T-cell (primary cell): ENCODE measurements at regions not wholly inside any gene's neighbourhood (a gene's known extent, or its start where the extent isn't known, plus 50 kb on each side); places are given as distances from the start of the nearest gene placed in this dataset.
"Not testable (repeated sequence)": the region's sequence is repeated elsewhere in the genome, so short reads cannot be mapped to it uniquely, and the experiment has no call there.

Experiments
- ATAC-seq, 4 experiments: fragments of 200-7000 bp in 3 of 4; fragments of 150-1000 bp in 1 of 4; cut with Tn5 transposase; replicated peaks in 1 of 4; 1 replicate in 3 of 4; 2 replicates in 1 of 4; pipeline ENCODE4 v1.10.0; 2021; ENCODE audit warnings: moderate library complexity in 3 of 4, mild to moderate bottlenecking in 2 of 4, moderate number of reproducible peaks in 1 of 4
- CTCF ChIA-PET, 2 donors: fragments of 300-600 bp; sonication (Branson Sonifier 250); formaldehyde crosslinking; loops; one replicate each; lab custom pipeline; 2022; ENCODE audit warnings: antibody characterized with exemption in 2 of 2; lab: Charles Lee
- POLR2A ChIA-PET, 2 donors: fragments of 300-600 bp; sonication (Branson Sonifier 250); formaldehyde crosslinking; loops; one replicate each; lab custom pipeline; 2022; ENCODE audit warnings: antibody characterized with exemption in 2 of 2; lab: Charles Lee
- DNase-seq, 35 experiments: peaks; one replicate each; pipeline versions ENCODE4 v3.0.0 to v3.0.0-alpha.2; 2013 to 2023
- H3K27ac ChIP-seq: one replicate; pipeline ENCODE4 v1.5.1; 2013; ENCODE audit warnings: low read length
- H3K27me3 ChIP-seq, 2 experiments: replicated peaks in 1 of 2; 1 replicate in 1 of 2; 2 replicates in 1 of 2; pipeline versions ENCODE4 v1.6.1 to v1.7.0; 2013; ENCODE audit warnings: low read length in 1 of 2, mixed read lengths in 1 of 2; ENCODE audit not compliant: control insufficient read depth in 2 of 2, insufficient read depth in 2 of 2; ENCODE audit errors: extremely low read depth in 1 of 2
- H3K36me3 ChIP-seq, 2 donors: 1 replicate in 1 of 2; 2 replicates in 1 of 2; pipeline versions ENCODE4 v1.6.1 to v1.7.0; 2013; ENCODE audit warnings: low read length in 1 of 2; ENCODE audit not compliant: control insufficient read depth in 2 of 2, insufficient read depth in 1 of 2; ENCODE audit errors: extremely low read depth in 1 of 2
- H3K4me1 ChIP-seq, 2 experiments: 1 replicate in 1 of 2; 2 replicates in 1 of 2; pipeline versions ENCODE4 v1.6.1 to v1.7.0; 2013; ENCODE audit warnings: low read length in 2 of 2, mixed read lengths in 1 of 2; ENCODE audit not compliant: insufficient read depth in 2 of 2, control insufficient read depth in 1 of 2; ENCODE audit errors: extremely low read depth in 1 of 2
- H3K4me3 ChIP-seq, 2 donors: 1 replicate in 1 of 2; 2 replicates in 1 of 2; pipeline versions ENCODE4 v1.5.1 to v1.7.0; 2013; ENCODE audit warnings: mild to moderate bottlenecking in 2 of 2, low read length in 1 of 2, moderate library complexity in 1 of 2; ENCODE audit not compliant: control insufficient read depth in 1 of 2; ENCODE audit errors: extremely low read depth in 1 of 2
- H3K9me3 ChIP-seq: 2 replicates; pipeline ENCODE4 v1.7.0; 2013
- H3K27ac Mint-ChIP-seq, 2 donors: one replicate each; pipeline ENCODE4 v1.8.0; 2020 to 2021; ENCODE audit warnings: mild to moderate bottlenecking in 2 of 2, mixed read lengths in 2 of 2
- H3K27me3 Mint-ChIP-seq, 2 donors: one replicate each; pipeline ENCODE4 v1.8.0; 2021 to 2022; ENCODE audit warnings: mixed read lengths in 2 of 2
- H3K36me3 Mint-ChIP-seq: one replicate; pipeline ENCODE4 v1.8.0; 2021; ENCODE audit warnings: mixed read lengths
- H3K4me1 Mint-ChIP-seq, 3 donors: one replicate each; pipeline ENCODE4 v1.8.0; 2020 to 2022; ENCODE audit warnings: mixed read lengths in 3 of 3, mild to moderate bottlenecking in 1 of 3
- H3K4me3 Mint-ChIP-seq, 3 donors: one replicate each; pipeline ENCODE4 v1.8.0; 2020 to 2022; ENCODE audit warnings: mild to moderate bottlenecking in 3 of 3, mixed read lengths in 3 of 3, moderate library complexity in 3 of 3
- H3K9me3 Mint-ChIP-seq, 3 donors: one replicate each; pipeline ENCODE4 v1.8.0; 2020 to 2022; ENCODE audit warnings: mixed read lengths in 3 of 3
- WGBS: methylation state at CpG from one replicate; pipeline ENCODE4 v1.1.5; 2013; ENCODE audit warnings: missing lambda C conversion rate; ENCODE audit not compliant: insufficient coverage; 5-methylcytosine and 5-hydroxymethylcytosine counted together

DNA sequence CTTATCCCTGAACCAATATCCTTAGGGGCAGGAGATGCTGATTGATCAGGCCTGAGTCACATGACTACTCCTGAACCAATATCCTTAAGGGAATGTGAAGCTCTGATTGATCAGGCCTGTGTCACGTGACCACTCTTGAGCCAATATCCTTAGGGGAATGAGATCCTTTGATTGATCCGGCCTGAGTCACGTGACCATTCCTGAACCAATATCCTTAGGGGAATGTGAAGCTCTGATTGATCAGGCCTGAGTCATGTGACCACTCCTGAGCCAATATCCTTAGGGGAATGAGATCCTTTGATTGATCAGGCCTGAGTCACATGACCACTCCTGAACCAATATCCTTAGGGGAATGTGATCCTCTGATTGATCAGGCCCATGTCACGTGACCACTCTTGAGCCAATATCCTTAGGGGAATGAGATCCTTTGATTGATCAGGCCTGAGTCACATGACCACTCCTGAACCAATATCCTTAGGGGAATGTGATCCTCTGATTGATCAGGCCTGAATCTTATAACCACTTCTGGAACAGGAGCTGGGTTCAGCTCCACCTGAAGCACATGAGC is 100.6 kb upstream of the TMEM132D start:
- H3K27me3 Mint-ChIP-seq, H3K27ac Mint-ChIP-seq, H3K4me1 Mint-ChIP-seq, H3K9me3 Mint-ChIP-seq, H3K27ac ChIP-seq, POLR2A ChIA-PET, CTCF ChIA-PET, H3K4me3 ChIP-seq, ATAC-seq, H3K9me3 ChIP-seq, H3K27me3 ChIP-seq, DNase-seq, H3K4me1 ChIP-seq, H3K36me3 ChIP-seq, H3K36me3 Mint-ChIP-seq, H3K4me3 Mint-ChIP-seq: not testable (repeated sequence)
- WGBS, result 93% methylated on average over 3 of the region's 4 CpGs

DNA sequence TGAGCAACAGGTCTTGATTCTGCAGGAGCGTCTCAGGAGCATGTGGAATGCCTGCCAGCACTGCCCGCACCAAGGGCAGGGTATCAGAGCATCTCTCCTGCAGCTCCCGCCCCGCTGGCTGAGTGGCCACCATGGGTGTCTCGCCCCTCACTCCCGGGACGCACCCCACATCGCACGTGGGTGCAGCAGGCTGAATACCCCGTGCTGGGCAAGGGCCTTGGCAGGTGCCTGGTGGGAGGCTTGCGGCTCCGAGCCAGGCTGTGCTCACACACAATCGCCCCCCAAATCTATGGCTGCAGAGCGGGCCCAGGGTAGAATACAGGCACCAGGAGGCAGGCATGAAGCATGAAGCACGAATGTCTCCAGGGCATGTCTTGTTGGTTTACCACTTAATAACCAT is 103.9 kb upstream of the TMEM132D start:
- Mint-ChIP-seq H3K27me3 (peaks cover 4 to 7% of the 10 kb centered on the region in 2 donors), H3K9me3 (no peaks in the 10 kb centered on the region), H3K4me3 (no peak overlapping the region), H3K4me1 (no peaks in the 10 kb centered on the region), H3K27ac (no peak overlapping the region), H3K36me3 (no peaks in the 10 kb centered on the region)
- Histone ChIP-seq H3K4me1 (no peaks in the 10 kb centered on the region), H3K9me3 (no peaks in the 10 kb centered on the region), H3K27me3 (peaks cover 0 to 16% of the 10 kb centered on the region in 2 experiments), H3K4me3 (no peak overlapping the region), H3K27ac (no peak overlapping the region), H3K36me3 (no peaks in the 10 kb centered on the region)
- ATAC-seq, result no peak
- no peak for DNase-seq
- CTCF ChIA-PET, result no interaction called here
- 84% methylated on average over 15 of the region's 15 CpGs for WGBS
- POLR2A ChIA-PET, result no interaction called here

GRCh38 chr12:130008241-130008640 is 104.4 kb upstream of the TMEM132D start:
- H3K4me1 ChIP-seq, result no peaks in the 10 kb centered on the region

GRCh38 chr12:130009961-130010360 is 106.1 kb upstream of the TMEM132D start:
- Histone ChIP-seq H3K36me3 (no peaks in the 10 kb centered on the region), H3K9me3 (no peaks in the 10 kb centered on the region), H3K4me1 (peaks cover 0 to 5% of the 10 kb centered on the region in 2 experiments), H3K27me3 (peaks cover 0 to 30% of the 10 kb centered on the region in 2 experiments), H3K27ac (no peak overlapping the region), H3K4me3 (no peak overlapping the region)
- Mint-ChIP-seq H3K4me1 (no peaks in the 10 kb centered on the region), H3K27ac (no peak overlapping the region), H3K9me3 (no peaks in the 10 kb centered on the region), H3K36me3 (no peaks in the 10 kb centered on the region), H3K27me3 (peaks cover 4 to 7% of the 10 kb centered on the region in 2 donors), H3K4me3 (no peak overlapping the region)
- DNase-seq, result no peak
- POLR2A ChIA-PET, result no interaction called here
- 95% methylated on average over 10 of the region's 16 CpGs for WGBS
- ATAC-seq, result no peak
- CTCF ChIA-PET, result no interaction called here

More at GRCh38 chr12:130008241-130008640, 104.4 kb upstream of the TMEM132D start:
- Histone ChIP-seq H3K36me3 (no peaks in the 10 kb centered on the region), H3K27ac (no peak overlapping the region), H3K9me3 (no peaks in the 10 kb centered on the region), H3K27me3 (peaks cover 0 to 16% of the 10 kb centered on the region in 2 experiments), H3K4me3 (no peak overlapping the region)
- H3K27ac Mint-ChIP-seq, result no peak overlapping the region
- WGBS, result 46% methylated on average over 6 of the region's 10 CpGs
- DNase-seq (no peak), ATAC-seq (no peak)
- no peaks in the 10 kb centered on the region for H3K4me1 Mint-ChIP-seq
- no peaks in the 10 kb centered on the region for H3K36me3 Mint-ChIP-seq
- ChIA-PET CTCF (no interaction called here), POLR2A (no interaction called here)
- peaks cover 4 to 7% of the 10 kb centered on the region in 2 donors for H3K27me3 Mint-ChIP-seq
- H3K4me3 Mint-ChIP-seq, result no peak overlapping the region
- H3K9me3 Mint-ChIP-seq, result no peaks in the 10 kb centered on the region

DNA sequence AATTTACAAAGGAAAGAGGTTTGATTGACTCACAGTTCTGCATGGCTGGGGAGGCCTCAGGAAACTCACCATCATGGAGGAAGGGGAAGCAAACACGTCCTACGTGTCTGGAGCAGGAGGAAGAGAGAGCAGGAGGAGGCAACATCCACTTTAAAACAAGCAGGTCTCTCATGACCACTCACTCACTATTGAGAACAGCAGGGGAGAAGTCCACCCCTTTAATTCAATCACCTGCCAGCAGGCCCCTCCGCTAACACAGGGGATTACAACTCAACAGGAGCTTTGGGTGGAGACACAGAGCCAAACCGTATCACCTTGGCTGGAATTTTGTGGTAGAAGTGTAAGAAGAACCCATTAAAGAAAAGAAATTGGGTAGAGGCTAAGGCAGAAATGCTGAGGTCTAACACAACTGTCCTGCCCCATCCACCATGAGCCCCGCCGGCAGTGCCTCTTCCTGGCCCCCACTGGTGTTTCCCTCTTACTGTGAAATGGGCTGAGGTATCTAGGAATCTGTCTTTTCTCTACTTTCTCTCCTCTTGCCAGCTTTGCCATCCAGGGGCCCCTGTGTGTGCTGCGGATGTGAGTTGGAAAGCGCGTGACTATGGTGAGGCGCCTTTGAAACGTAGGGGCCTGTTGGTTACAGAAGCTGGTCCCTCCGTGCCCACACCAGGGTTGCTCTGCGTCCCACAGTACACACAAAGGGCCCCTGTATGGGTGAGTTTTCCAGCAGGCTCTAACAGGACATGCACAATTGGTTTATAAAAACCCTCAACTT is 108.0 kb upstream of the TMEM132D start:
- Histone ChIP-seq H3K36me3 (no peaks in the 10 kb centered on the region), H3K27ac (no peak overlapping the region), H3K9me3 (no peaks in the 10 kb centered on the region), H3K27me3 (peaks cover 0 to 38% of the 10 kb centered on the region in 2 experiments), H3K4me1 (peaks cover 0 to 5% of the 10 kb centered on the region in 2 experiments), H3K4me3 (no peak overlapping the region)
- Mint-ChIP-seq H3K9me3 (no peaks in the 10 kb centered on the region), H3K27ac (no peak overlapping the region), H3K27me3 (peaks cover 9 to 11% of the 10 kb centered on the region in 2 donors), H3K4me1 (no peaks in the 10 kb centered on the region), H3K4me3 (no peak overlapping the region), H3K36me3 (no peaks in the 10 kb centered on the region)
- CTCF ChIA-PET, result interaction anchor here in 1 of 2 donors (0.6 kb wide), 1 partner anchor 48 kb away, joined by 3 read pairs; no protein-coding TSS in a partner anchor
- DNase-seq (no peak), ATAC-seq (no peak)
- 89% methylated on average over 5 of the region's 13 CpGs for WGBS
- POLR2A ChIA-PET, result interaction anchor here in 1 of 2 donors (0.6 kb wide), 1 partner anchor 308 kb away, joined by 4 read pairs; no protein-coding TSS in a partner anchor

- Histone ChIP-seq H3K27ac (no peak overlapping the region), H3K4me1 (peaks cover 0 to 5% of the 10 kb centered on the region in 2 experiments), H3K4me3 (no peak overlapping the region), H3K36me3 (no peaks in the 10 kb centered on the region), H3K9me3 (no peaks in the 10 kb centered on the region), H3K27me3 (peaks cover 0 to 28% of the 10 kb centered on the region in 2 experiments)
- H3K4me1 Mint-ChIP-seq, result no peaks in the 10 kb centered on the region
- H3K4me3 Mint-ChIP-seq, result no peak overlapping the region
- no peaks in the 10 kb centered on the region for H3K9me3 Mint-ChIP-seq
- no peaks in the 10 kb centered on the region for H3K36me3 Mint-ChIP-seq
- no peak overlapping the region for H3K27ac Mint-ChIP-seq
- peak in 1 of 4 experiments; percentile 37 for ATAC-seq
- ChIA-PET CTCF (no interaction called here), POLR2A (no interaction called here)
- 24% methylated on average over 22 of the region's 36 CpGs for WGBS
- DNase-seq, result peak in 16 of 35 experiments; percentile 2 to 40 (median 7)
- H3K27me3 Mint-ChIP-seq, result peaks cover 9 to 13% of the 10 kb centered on the region in 2 donors
Observed at GRCh38 chr12:130013771-130014484, 110.1 kb upstream of the TMEM132D start.
